Transverse colon (tissue), 4 donors: ENCODE measurements at regions not wholly inside any gene's neighbourhood (a gene's known extent, or its start where the extent isn't known, plus 50 kb on each side); places are given as distances from the start of the nearest gene placed in this dataset.

ENCODE experiments used
- DNase-seq: peaks from one replicate; pipeline ENCODE4 v3.0.0-alpha.2; 2019
- H3K27ac ChIP-seq, 4 donors: fragments of 200-600 bp; sonication (generic); 2 replicates each; pipeline ENCODE4 v1.5.1; 2016 to 2018; ENCODE audit warnings: inconsistent platforms in 4 of 4
- H3K27me3 ChIP-seq: fragments of 200-600 bp; sonication (generic); 2 replicates; pipeline ENCODE4 v1.5.1; 2017; ENCODE audit warnings: inconsistent platforms
- H3K36me3 ChIP-seq, 4 donors: fragments of 200-600 bp; sonication (generic); 2 replicates each; pipeline ENCODE4 v1.5.1; 2017 to 2019; ENCODE audit warnings: inconsistent platforms in 4 of 4
- H3K4me1 ChIP-seq, 4 donors: fragments of 200-600 bp; sonication (generic); 2 replicates each; pipeline ENCODE4 v1.5.1; 2017 to 2020; ENCODE audit warnings: inconsistent platforms in 4 of 4
- H3K4me3 ChIP-seq, 4 donors: fragments of 200-600 bp; sonication (generic); 1 replicate in 1 of 4; 2 replicates in 3 of 4; pipeline versions ENCODE4 v1.5.1 to v1.6.1; 2017 to 2019; ENCODE audit warnings: inconsistent platforms in 4 of 4
- H3K9me3 ChIP-seq, 2 donors: fragments of 200-600 bp; sonication (generic); 2 replicates each; pipeline ENCODE4 v1.5.1; 2017 to 2019; ENCODE audit warnings: inconsistent platforms in 2 of 2
- CTCF ChIP-seq, 5 experiments: fragments of 200-600 bp in 3 of 5; fragments of 450-650 bp in 2 of 5; sonication (generic) in 3 of 5; IDR thresholded peaks; 1 replicate in 2 of 5; 2 replicates in 3 of 5; pipeline ENCODE4 v1.5.1; 2016 to 2017; ENCODE audit warnings: antibody characterized with exemption in 5 of 5, inconsistent platforms in 3 of 5, mild to moderate bottlenecking in 2 of 5, moderate library complexity in 1 of 5
- EP300 ChIP-seq: sonication (generic); formaldehyde crosslinking; IDR thresholded peaks from one replicate; pipeline ENCODE4 v1.6.1; 2017; ENCODE audit warnings: antibody characterized with exemption, low read depth
- POLR2A ChIP-seq: fragments of 450-650 bp; IDR thresholded peaks from one replicate; pipeline ENCODE4 v1.6.1; 2016; ENCODE audit warnings: antibody characterized with exemption, mild to moderate bottlenecking, moderate library complexity
- POLR2AphosphoS5 ChIP-seq, 3 donors: sonication (generic); formaldehyde crosslinking; IDR thresholded peaks; one replicate each; pipeline ENCODE4 v1.6.1; 2016; ENCODE audit warnings: antibody characterized with exemption in 3 of 3
- WGBS, 2 donors: methylation state at CpG; one replicate each; pipeline ENCODE4 v1.1.5; 2018; ENCODE audit warnings: low coverage in 1 of 2; 5-methylcytosine and 5-hydroxymethylcytosine counted together
- in situ Hi-C, 4 donors: fragments of 200-750 bp; cut with MboI; loops; one replicate each; pipeline versions ENCODE4 v1.15.0 to v1.15.1; 2017; ENCODE audit warnings: low sequenced_read_pairs in 3 of 4, low pct_ligation_motif_present in 1 of 4, low pct_unique_long_range_greater_than_20kb in 1 of 4
- intact Hi-C: fragments of 100-400 bp; cut with DNase I; formaldehyde crosslinking; loops from one replicate; pipeline ENCODE4 v1.15.1; 2023; ENCODE audit warnings: low total_unique reads

DNA sequence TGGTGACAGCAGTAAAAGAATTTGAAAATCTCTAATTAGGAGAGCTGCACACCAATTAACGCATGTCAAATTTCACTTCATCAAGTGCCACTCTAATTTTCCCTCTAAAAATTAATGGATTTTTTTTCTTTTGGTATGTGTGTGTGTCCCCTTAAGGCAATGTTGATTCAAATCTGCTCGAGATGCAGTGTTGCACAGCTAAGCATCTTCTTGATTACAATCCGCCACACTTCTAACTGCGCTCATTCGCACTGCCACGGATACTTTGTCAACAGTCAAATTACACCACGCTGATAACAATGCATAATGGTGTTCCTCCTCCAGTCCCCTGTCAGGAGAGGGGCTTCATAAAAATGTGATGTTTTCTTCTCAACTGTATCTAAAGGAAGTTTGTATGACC, 261.4 kb downstream of the MEIS1 start:
- no peaks in the 10 kb centered on the region for H3K36me3 ChIP-seq
- H3K27me3 ChIP-seq = no peaks in the 10 kb centered on the region
- DNase-seq = no peak
- intact Hi-C loops (loop anchor here (10.0 kb wide), 1 partner anchor 518 kb away; no protein-coding TSS in a partner anchor), in situ Hi-C loops (loop anchor here in 3 of 4 donors (10.0 to 25.0 kb wide), 2 partner anchors 259 to 262 kb away; partner anchors contain the start of gene MEIS1 (in 3 of the 3))
- H3K4me1 ChIP-seq = peaks cover 0 to 18% (median 6%) of the 10 kb centered on the region in 4 donors
- H3K4me3 ChIP-seq = no peak overlapping the region
- WGBS, 2 donors = 23 to 39% methylated on average over 7 of the region's 7 CpGs
- TF ChIP-seq EP300 (no peak), POLR2A (no peak), POLR2AphosphoS5 (IDR thresholded peaks at IDR 0.05) (no peak), CTCF (IDR thresholded peaks at IDR 0.05) (no peak)
- no peaks in the 10 kb centered on the region for H3K9me3 ChIP-seq
- H3K27ac ChIP-seq = peak overlapping the region; percentile 31 to 79 (median 76)

- Histone ChIP-seq H3K27ac (peak overlapping the region; percentile 31 to 79 (median 76)), H3K4me1 (peaks cover 0 to 18% (median 6%) of the 10 kb centered on the region in 4 donors), H3K36me3 (no peaks in the 10 kb centered on the region), H3K9me3 (no peaks in the 10 kb centered on the region), H3K27me3 (no peaks in the 10 kb centered on the region), H3K4me3 (no peak overlapping the region)
- DNase-seq = no peak
- no peak for TF ChIP-seq CTCF (IDR thresholded peaks at IDR 0.05)
- intact Hi-C loops = loop anchor here (10.0 kb wide), 1 partner anchor 518 kb away; no protein-coding TSS in a partner anchor
- 46 to 56% methylated on average over 4 of the region's 4 CpGs for WGBS, 2 donors
- in situ Hi-C loops = loop anchor here in 3 of 4 donors (10.0 to 25.0 kb wide), 2 partner anchors 260 to 262 kb away; partner anchors contain the start of gene MEIS1 (in 3 of the 3)
Measured at GRCh38 chr2:66696886-66697285, 262.0 kb downstream of the MEIS1 start.

- TF ChIP-seq POLR2AphosphoS5 (IDR thresholded peaks at IDR 0.05) = no peak
- no peak for TF ChIP-seq CTCF (IDR thresholded peaks at IDR 0.05)
- TF ChIP-seq EP300 = no peak
- no peak for TF ChIP-seq POLR2A
- no peaks in the 10 kb centered on the region for H3K36me3 ChIP-seq
- peak overlapping the region; percentile 31 to 79 (median 76) for H3K27ac ChIP-seq
- intact Hi-C loops = loop anchor here (10.0 kb wide), 1 partner anchor 517 kb away; no protein-coding TSS in a partner anchor
- H3K9me3 ChIP-seq = no peaks in the 10 kb centered on the region
- no peak overlapping the region for H3K4me3 ChIP-seq
- peaks cover 0 to 18% (median 6%) of the 10 kb centered on the region in 4 donors for H3K4me1 ChIP-seq
- no peaks in the 10 kb centered on the region for H3K27me3 ChIP-seq
- WGBS, 2 donors = 44 to 49% methylated on average over 4 of the region's 4 CpGs
- DNase-seq = no peak
- in situ Hi-C loops = loop anchor here in 3 of 4 donors (10.0 to 25.0 kb wide), 2 partner anchors 260 to 263 kb away; partner anchors contain the start of gene MEIS1 (in 3 of the 3)
Measured at GRCh38 chr2:66697366-66697765, 262.4 kb downstream of the MEIS1 start.

DNA sequence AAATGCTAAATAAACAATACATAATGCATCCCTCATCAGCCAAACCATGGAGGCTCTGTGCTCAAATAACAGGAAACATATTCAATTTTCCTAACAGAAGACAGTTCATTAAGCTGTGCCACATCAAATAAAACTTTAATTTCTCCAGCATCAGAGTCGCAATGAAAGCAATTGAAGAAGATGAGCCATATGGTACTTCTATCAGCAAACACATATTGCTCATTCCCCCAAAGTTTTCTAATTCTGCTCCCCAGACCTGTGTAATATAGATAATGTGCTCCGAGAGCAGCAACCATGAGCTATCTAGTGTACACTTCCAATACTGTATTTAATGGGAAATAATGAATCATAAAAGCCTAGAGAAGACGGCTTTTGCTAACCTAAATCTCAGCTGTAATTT, 263.2 kb downstream of the MEIS1 start:
- Histone ChIP-seq H3K27ac (peak overlapping the region; percentile 31 to 79 (median 76)), H3K9me3 (no peaks in the 10 kb centered on the region), H3K36me3 (no peaks in the 10 kb centered on the region), H3K4me1 (peaks cover 0 to 18% (median 6%) of the 10 kb centered on the region in 4 donors), H3K27me3 (no peaks in the 10 kb centered on the region), H3K4me3 (no peak overlapping the region)
- in situ Hi-C loops = loop anchor here in 3 of 4 donors (10.0 to 25.0 kb wide), 2 partner anchors 261 to 263 kb away; partner anchors contain the start of gene MEIS1 (in 3 of the 3)
- TF ChIP-seq POLR2A (no peak), CTCF (IDR thresholded peaks at IDR 0.05) (no peak), EP300 (no peak), POLR2AphosphoS5 (IDR thresholded peaks at IDR 0.05) (no peak)
- intact Hi-C loops = loop anchor here (10.0 kb wide), 1 partner anchor 517 kb away; no protein-coding TSS in a partner anchor
- no peak for DNase-seq
- WGBS, 2 donors = 46 to 59% methylated on average over 3 of the region's 3 CpGs
